ENCODE measurements at regions not wholly inside any gene's neighbourhood (a gene's known extent, or its start where the extent isn't known, plus 50 kb on each side); places are given as distances from the start of the nearest gene placed in this dataset.
"Not testable (repeated sequence)": the region's sequence is repeated elsewhere in the genome, so short reads cannot be mapped to it uniquely, and the experiment has no call there.

DNA sequence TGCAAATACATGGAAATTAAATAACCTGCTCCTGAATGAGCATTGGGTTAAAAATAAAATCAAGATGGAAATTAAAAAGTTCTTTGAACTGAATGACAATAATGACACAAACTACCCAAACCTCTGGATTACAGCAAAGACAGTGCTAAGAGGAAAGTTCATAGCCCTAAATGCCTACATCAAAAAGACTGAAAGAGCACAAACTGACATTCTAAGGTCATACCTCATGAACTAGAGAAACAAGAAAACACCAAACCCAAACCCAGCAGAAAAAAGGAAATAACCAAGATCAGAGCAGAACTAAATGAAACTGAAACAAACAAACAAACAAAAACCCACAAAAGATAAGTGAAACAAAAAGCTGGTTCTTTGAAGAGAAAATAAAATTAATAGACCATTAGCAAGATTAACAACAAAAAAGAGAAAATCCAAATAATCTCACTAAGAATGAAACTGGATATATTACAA, 138.6 kb upstream of the PAX6 start:
- TF ChIP-seq CTCF, POLR2A (IDR thresholded peaks at IDR 0.05): not testable (repeated sequence)
